ENCODE measurements at regions not wholly inside any gene's neighbourhood (a gene's known extent, or its start where the extent isn't known, plus 50 kb on each side); places are given as distances from the start of the nearest gene placed in this dataset.

DNA sequence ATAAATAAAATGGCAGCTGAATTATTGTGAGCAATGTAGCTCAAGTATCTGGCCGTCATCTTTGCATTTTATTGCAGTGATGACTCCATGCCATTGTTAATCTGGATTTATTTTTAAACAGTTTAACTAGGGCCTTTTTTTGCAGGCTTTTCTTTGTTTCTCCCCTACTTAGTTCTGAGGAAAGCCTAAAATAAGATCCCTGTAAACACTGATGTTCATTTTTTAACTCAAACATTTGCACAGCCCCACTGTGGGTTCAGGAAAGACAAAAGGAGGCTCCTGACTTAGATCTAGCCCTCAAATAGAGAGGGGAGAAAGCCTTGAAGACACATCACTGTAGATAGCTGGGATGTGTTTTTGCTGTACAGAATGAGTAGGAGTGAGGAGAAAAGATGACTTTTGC is 69.2 kb downstream of the PLEKHG1 start:
- no peak for DNase-seq (ENCODE audit: low spot score)
- Histone ChIP-seq H3K4me1 (ENCODE audit: insufficient read depth) (peaks cover 21% of the 10 kb centered on the region), H2AFZ (peak overlapping the region; percentile 50), H4K20me1 (ENCODE audit: insufficient read depth, poor library complexity, severe bottlenecking) (no peaks in the 10 kb centered on the region), H3K4me2 (peak overlapping the region; percentile 37), H3K36me3 (replicated peaks; ENCODE audit: insufficient read depth, low read depth) (no peaks in the 10 kb centered on the region), H3K9me3 (ENCODE audit: low read depth) (no peaks in the 10 kb centered on the region), H3K27ac (peak overlapping the region; percentile 84), H3K4me3 (no peak overlapping the region), H3K27me3 (no peaks in the 10 kb centered on the region), H3K79me2 (peaks cover 4% of the 10 kb centered on the region), H3K9me2 (replicated peaks; ENCODE audit: insufficient read depth) (no peaks in the 10 kb centered on the region)
- WGBS (ENCODE audit: low lambda C conversion rate, missing lambda C conversion rate) = 17% methylated on average over 1 of the region's 1 CpG
- TF ChIP-seq EZH2phosphoT487 (IDR thresholded peaks at IDR 0.05; ENCODE audit: low read depth, severe bottlenecking, unreplicated experiment) (no peak), EZH2 (IDR thresholded peaks at IDR 0.05; ENCODE audit: borderline replicate concordance) (no peak)
- TF ChIP-seq, protein P1, sequence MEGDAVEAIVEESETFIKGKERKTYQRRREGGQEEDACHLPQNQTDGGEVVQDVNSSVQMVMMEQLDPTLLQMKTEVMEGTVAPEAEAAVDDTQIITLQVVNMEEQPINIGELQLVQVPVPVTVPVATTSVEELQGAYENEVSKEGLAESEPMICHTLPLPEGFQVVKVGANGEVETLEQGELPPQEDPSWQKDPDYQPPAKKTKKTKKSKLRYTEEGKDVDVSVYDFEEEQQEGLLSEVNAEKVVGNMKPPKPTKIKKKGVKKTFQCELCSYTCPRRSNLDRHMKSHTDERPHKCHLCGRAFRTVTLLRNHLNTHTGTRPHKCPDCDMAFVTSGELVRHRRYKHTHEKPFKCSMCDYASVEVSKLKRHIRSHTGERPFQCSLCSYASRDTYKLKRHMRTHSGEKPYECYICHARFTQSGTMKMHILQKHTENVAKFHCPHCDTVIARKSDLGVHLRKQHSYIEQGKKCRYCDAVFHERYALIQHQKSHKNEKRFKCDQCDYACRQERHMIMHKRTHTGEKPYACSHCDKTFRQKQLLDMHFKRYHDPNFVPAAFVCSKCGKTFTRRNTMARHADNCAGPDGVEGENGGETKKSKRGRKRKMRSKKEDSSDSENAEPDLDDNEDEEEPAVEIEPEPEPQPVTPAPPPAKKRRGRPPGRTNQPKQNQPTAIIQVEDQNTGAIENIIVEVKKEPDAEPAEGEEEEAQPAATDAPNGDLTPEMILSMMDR (IDR thresholded peaks at IDR 0.05; ENCODE audit: poor library complexity) = no peak

DNA sequence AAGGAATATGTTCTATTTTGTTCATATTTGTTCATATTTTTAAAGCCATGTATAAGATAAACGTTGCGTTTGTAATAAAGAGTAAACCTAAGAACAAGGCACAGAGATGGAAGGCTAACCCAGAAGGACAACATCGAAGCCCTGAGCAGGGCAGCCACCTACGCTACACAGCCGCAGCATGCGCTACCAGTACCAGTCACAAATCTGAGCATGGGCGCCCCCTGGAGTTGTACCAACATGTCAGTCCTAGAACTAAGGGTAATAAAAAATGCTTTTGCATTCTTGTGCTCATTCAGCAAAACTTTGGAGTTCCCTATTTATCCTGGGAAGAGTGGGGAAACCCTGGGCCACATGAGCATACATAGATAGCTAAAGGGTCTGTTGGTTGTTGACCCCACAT is 70.6 kb downstream of the PLEKHG1 start:
- peaks cover 21% of the 10 kb centered on the region for H3K4me1 ChIP-seq (ENCODE audit: insufficient read depth)

DNA sequence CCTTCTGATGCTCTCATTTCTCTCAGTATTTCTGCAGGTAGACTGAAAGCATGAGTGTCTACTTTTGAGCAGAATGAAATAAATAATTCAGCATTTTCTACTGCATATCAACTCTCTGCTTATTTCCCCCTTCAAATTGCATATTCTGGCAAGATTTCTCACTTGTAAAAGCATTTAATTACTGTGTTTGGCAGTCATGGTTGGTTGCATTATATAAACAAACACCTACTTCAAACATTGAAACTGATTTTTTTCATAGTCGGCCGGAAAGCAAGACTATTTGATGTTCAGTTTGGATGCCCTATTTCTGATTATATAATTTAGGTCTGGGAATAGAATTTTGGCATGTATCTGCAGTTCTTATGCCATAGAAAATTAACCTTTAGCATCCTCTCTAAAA is 73.1 kb downstream of the PLEKHG1 start:
- Histone ChIP-seq H3K4me3 (no peak overlapping the region), H2AFZ (no peak overlapping the region), H3K9me2 (replicated peaks; ENCODE audit: insufficient read depth) (no peaks in the 10 kb centered on the region), H3K27ac (no peak overlapping the region), H3K4me2 (no peak overlapping the region), H3K9me3 (ENCODE audit: low read depth) (no peaks in the 10 kb centered on the region), H3K79me2 (peaks cover 4% of the 10 kb centered on the region), H3K4me1 (ENCODE audit: insufficient read depth) (peaks cover 13% of the 10 kb centered on the region), H3K27me3 (no peaks in the 10 kb centered on the region), H3K36me3 (replicated peaks; ENCODE audit: insufficient read depth, low read depth) (no peaks in the 10 kb centered on the region), H4K20me1 (ENCODE audit: insufficient read depth, poor library complexity, severe bottlenecking) (no peaks in the 10 kb centered on the region)
- TF ChIP-seq EZH2phosphoT487 (IDR thresholded peaks at IDR 0.05; ENCODE audit: low read depth, severe bottlenecking, unreplicated experiment) (no peak), EZH2 (IDR thresholded peaks at IDR 0.05; ENCODE audit: borderline replicate concordance) (no peak)
- TF ChIP-seq, protein P1 (IDR thresholded peaks at IDR 0.05; ENCODE audit: poor library complexity) = no peak
- no peak for DNase-seq (ENCODE audit: low spot score)
- WGBS (ENCODE audit: low lambda C conversion rate, missing lambda C conversion rate) = 74% methylated on average over 2 of the region's 2 CpGs

More for the DNA sequence above, 70.6 kb downstream of the PLEKHG1 start:
- no peak overlapping the region for H3K4me3 ChIP-seq
- 96% methylated on average over 7 of the region's 7 CpGs for WGBS (ENCODE audit: low lambda C conversion rate, missing lambda C conversion rate)
- H4K20me1 ChIP-seq (ENCODE audit: insufficient read depth, poor library complexity, severe bottlenecking) = no peaks in the 10 kb centered on the region
- TF ChIP-seq, protein P1 (IDR thresholded peaks at IDR 0.05; ENCODE audit: poor library complexity) = no peak
- TF ChIP-seq EZH2 (IDR thresholded peaks at IDR 0.05; ENCODE audit: borderline replicate concordance) (no peak), EZH2phosphoT487 (IDR thresholded peaks at IDR 0.05; ENCODE audit: low read depth, severe bottlenecking, unreplicated experiment) (no peak)
- H3K9me2 ChIP-seq (replicated peaks; ENCODE audit: insufficient read depth) = no peaks in the 10 kb centered on the region
- no peaks in the 10 kb centered on the region for H3K27me3 ChIP-seq
- no peak overlapping the region for H3K27ac ChIP-seq
- no peaks in the 10 kb centered on the region for H3K9me3 ChIP-seq (ENCODE audit: low read depth)
- H3K4me2 ChIP-seq = no peak overlapping the region
- DNase-seq (ENCODE audit: low spot score) = no peak
- H3K79me2 ChIP-seq = peaks cover 4% of the 10 kb centered on the region
- H3K36me3 ChIP-seq (replicated peaks; ENCODE audit: insufficient read depth, low read depth) = no peaks in the 10 kb centered on the region
- H2AFZ ChIP-seq = no peak overlapping the region

Measured in hepatocyte (in vitro differentiated cells).